GM12878 (cell line): ENCODE measurements at regions not wholly inside any gene's neighbourhood (a gene's known extent, or its start where the extent isn't known, plus 50 kb on each side); places are given as distances from the start of the nearest gene placed in this dataset.

Experiments
- ATAC-seq: fragments of 200-7000 bp; cut with Tn5 transposase; 3 replicates; pipeline ENCODE4 v1.9.1; 2020; ENCODE audit warnings: mild to moderate bottlenecking, moderate library complexity
- BruUV-seq: library from RNA; stranded (reverse); fragments of 400-500 nt; replicated peaks from 2 replicates; lab custom pipeline; 2021; lab: Mats Ljungman, UMichigan
- CTCF ChIA-PET: fragments of 300-600 bp; sonication (Branson Sonifier 250); formaldehyde crosslinking; extraction: SDS; loops from one replicate; lab custom pipeline; 2021; ENCODE audit warnings: inconsistent platforms; lab: Yijun Ruan, JAX
- POLR2A ChIA-PET: fragments of 350-600 bp; formaldehyde crosslinking; extraction: SDS; loops from one replicate; lab custom pipeline; 2021; ENCODE audit warnings: inconsistent platforms; lab: Charles Lee
- RAD21 ChIA-PET: fragments of 300-600 bp; sonication (Branson Sonifier 250); formaldehyde crosslinking; loops from one replicate; lab custom pipeline; 2023; ENCODE audit warnings: antibody characterized with exemption; ENCODE audit not compliant: unreplicated experiment; lab: Charles Lee
- SMC1A ChIA-PET: fragments of 300-600 bp; sonication (Branson Sonifier 250); formaldehyde crosslinking; loops from one replicate; lab custom pipeline; 2023; ENCODE audit not compliant: unreplicated experiment, uncharacterized antibody; lab: Charles Lee
- DNase-seq: peaks from one replicate; pipeline ENCODE4 v3.0.0-alpha.2; 2011; ENCODE audit warnings: low read depth, low spot score
- FAIRE-seq: peaks from 3 replicates; lab custom pipeline; 2011; peaks lifted over from hg19 to GRCh38; lab: Jason Lieb, UNC
- H2AFZ ChIP-seq: 2 replicates; pipeline ENCODE4 v1.6.0; 2011; ENCODE audit warnings: low read depth, low read length, control low read depth; ENCODE audit not compliant: control insufficient read depth
- H3K27ac ChIP-seq: 2 replicates; pipeline ENCODE4 v1.5.1; 2011; ENCODE audit warnings: control low read depth; ENCODE audit not compliant: control insufficient read depth, insufficient read depth
- H3K27me3 ChIP-seq, 2 experiments: replicated peaks in 1 of 2; 2 replicates each; pipeline versions ENCODE4 v1.6.0 to v1.6.1; 2011; ENCODE audit warnings: low read length in 1 of 2; ENCODE audit not compliant: control insufficient read depth in 2 of 2, insufficient read depth in 2 of 2
- H3K36me3 ChIP-seq, 2 experiments: 2 replicates each; pipeline ENCODE4 v1.5.1; 2011; ENCODE audit warnings: low read length in 1 of 2; ENCODE audit not compliant: control insufficient read depth in 2 of 2, insufficient read depth in 2 of 2
- H3K4me1 ChIP-seq: 2 replicates; pipeline ENCODE4 v1.6.1; 2011; ENCODE audit warnings: mild to moderate bottlenecking, low read length, moderate library complexity, mixed read lengths; ENCODE audit not compliant: control insufficient read depth, insufficient read depth
- H3K4me2 ChIP-seq: 2 replicates; pipeline ENCODE4 v1.6.0; 2011; ENCODE audit warnings: control low read depth; ENCODE audit not compliant: control insufficient read depth, insufficient read depth
- H3K4me3 ChIP-seq: fragments of 200-600 bp; sonication (generic); 2 replicates; pipeline ENCODE4 v1.5.1; 2016
- H3K79me2 ChIP-seq: 2 replicates; pipeline ENCODE4 v1.6.0; 2011; ENCODE audit warnings: low read length; ENCODE audit not compliant: control insufficient read depth, insufficient read depth
- H3K9ac ChIP-seq: 2 replicates; pipeline ENCODE4 v1.8.0; 2011; ENCODE audit warnings: low read length, control low read depth, mixed read lengths; ENCODE audit not compliant: control insufficient read depth, insufficient read depth
- H3K9me3 ChIP-seq: replicated peaks from 3 replicates; pipeline ENCODE4 v1.5.1; 2011; ENCODE audit warnings: mild to moderate bottlenecking, low read length; ENCODE audit not compliant: control insufficient read depth, insufficient read depth
- H4K20me1 ChIP-seq: 2 replicates; pipeline ENCODE4 v1.6.0; 2011; ENCODE audit not compliant: control insufficient read depth, insufficient read depth
- BCL3 ChIP-seq: IDR thresholded peaks from 2 replicates; pipeline ENCODE4 v1.6.1; 2011; ENCODE audit warnings: borderline replicate concordance, low read depth, mild to moderate bottlenecking, moderate library complexity, low read length; ENCODE audit not compliant: insufficient read depth, poor library complexity, severe bottlenecking
- E2F8 ChIP-seq: fragments of 450-650 bp; IDR thresholded peaks from 2 replicates; pipeline ENCODE4 v1.6.1; 2018; ENCODE audit warnings: mild to moderate bottlenecking, low read depth, moderate library complexity; ENCODE audit not compliant: partially characterized antibody
- FOXM1 ChIP-seq: IDR thresholded peaks from 2 replicates; pipeline ENCODE4 v1.6.1; 2012; ENCODE audit warnings: low read depth, mild to moderate bottlenecking, inconsistent platforms, low read length, moderate library complexity
- MEF2B ChIP-seq: fragments of 450-650 bp; IDR thresholded peaks from 2 replicates; pipeline ENCODE4 v1.6.1; 2018; ENCODE audit warnings: mild to moderate bottlenecking, moderate library complexity; ENCODE audit not compliant: partially characterized antibody, poor library complexity, severe bottlenecking
- ZBED1 ChIP-seq: IDR thresholded peaks from 2 replicates; pipeline ENCODE4 v1.6.1; 2016; ENCODE audit warnings: borderline replicate concordance
- WGBS: methylation state at CpG from one replicate; pipeline ENCODE4 v1.1.6; 2016; ENCODE audit warnings: low lambda C conversion rate; ENCODE audit not compliant: insufficient replicate concordance, insufficient coverage; ENCODE audit errors: missing lambda C conversion rate; 5-methylcytosine and 5-hydroxymethylcytosine counted together
- in situ Hi-C: fragments of 300-500 bp; cut with MboI; formaldehyde crosslinking; loops from 9 replicates; pipeline ENCODE4 v1.14.3; 2018; ENCODE audit warnings: mixed read lengths
- intact Hi-C: fragments of 100-400 bp; cut with micrococcal nuclease; formaldehyde crosslinking; loops from one replicate; pipeline ENCODE4 v1.14.2; 2022; ENCODE audit not compliant: unreplicated experiment

GRCh38 chr7:121501566-121501965 is 105.5 kb upstream of the FAM3C start:
- Histone ChIP-seq H3K79me2 (no peaks in the 10 kb centered on the region), H3K4me1 (no peaks in the 10 kb centered on the region), H3K27me3 (no peaks in the 10 kb centered on the region), H4K20me1 (no peaks in the 10 kb centered on the region), H3K4me3 (no peak overlapping the region), H3K9me3 (peaks cover 7% of the 10 kb centered on the region; the same call in 2 of the 3 replicates), H3K36me3 (no peaks in the 10 kb centered on the region), H3K27ac (no peak overlapping the region), H3K9ac (no peak overlapping the region), H2AFZ (no peak overlapping the region), H3K4me2 (no peak overlapping the region)
- ChIA-PET RAD21 (interaction anchor here (0.9 to 1.0 kb wide), 2 partner anchors 13 to 29 kb away, joined by 3 to 4 read pairs; no protein-coding TSS in a partner anchor), SMC1A (interaction anchor here (0.6 to 1.8 kb wide), 13 partner anchors 13 to 1125 kb away, joined by 3 to 8 read pairs (median 4); no protein-coding TSS in a partner anchor), CTCF (interaction anchor here (0.6 to 1.9 kb wide), 6 partner anchors 29 to 545 kb away, joined by 3 to 11 read pairs (median 4); partner anchors contain the start of gene FAM3C), POLR2A (interaction anchor here (0.7 to 0.9 kb wide), 2 partner anchors 19 to 359 kb away, joined by 5 to 7 read pairs; no protein-coding TSS in a partner anchor)
- intact Hi-C loops: loop anchor here (2.0 kb wide), 1 partner anchor 29 kb away; no protein-coding TSS in a partner anchor
- FAIRE-seq: no peak
- in situ Hi-C loops: no loop called here
- ATAC-seq: no peak
- no peak for TF ChIP-seq MEF2B
- no peak for TF ChIP-seq BCL3
- TF ChIP-seq ZBED1: no peak
- no peak for TF ChIP-seq E2F8
- TF ChIP-seq FOXM1: no peak
- 0% methylated on average over 1 of the region's 1 CpG for WGBS
- no peak for DNase-seq
- BruUV-seq: no TSS peak
